Bronchial epithelial cell (primary cell): ENCODE measurements at regions not wholly inside any gene's neighbourhood (a gene's known extent, or its start where the extent isn't known, plus 50 kb on each side); places are given as distances from the start of the nearest gene placed in this dataset.

ENCODE experiments used
- DNase-seq: peaks from one replicate; pipeline ENCODE4 v3.0.0-alpha.2; 2010; ENCODE audit warnings: low read depth
- FAIRE-seq: peaks from 2 replicates; lab custom pipeline; 2011; peaks lifted over from hg19 to GRCh38; lab: Jason Lieb, UNC
- H3K27me3 ChIP-seq: 2 replicates; pipeline ENCODE4 v1.5.1; 2011; ENCODE audit warnings: low read length; ENCODE audit not compliant: control insufficient read depth, insufficient read depth
- H3K36me3 ChIP-seq: 2 replicates; pipeline ENCODE4 v1.5.1; 2011; ENCODE audit warnings: low read length; ENCODE audit not compliant: control insufficient read depth, insufficient read depth
- H3K4me3 ChIP-seq: 2 replicates; pipeline ENCODE4 v1.5.1; 2011; ENCODE audit warnings: mild to moderate bottlenecking, low read depth, low read length, control low read depth
- CTCF ChIP-seq: IDR thresholded peaks from 2 replicates; pipeline ENCODE4 v1.5.1; 2011; ENCODE audit warnings: mild to moderate bottlenecking, moderate library complexity, low read length, control low read depth, inconsistent platforms; ENCODE audit not compliant: insufficient read depth, severe bottlenecking

- Histone ChIP-seq H3K4me3 (no peak overlapping the region), H3K27me3 (peaks cover 2% of the 10 kb centered on the region), H3K36me3 (no peaks in the 10 kb centered on the region)
- FAIRE-seq (no peak), DNase-seq (no peak)
- no peak for TF ChIP-seq CTCF
These were observed 73.9 kb upstream of the RGL1 start for GRCh38 chr1:183730886-183731573.

GRCh38 chr1:183730107-183730724, 74.7 kb upstream of the RGL1 start:
- Histone ChIP-seq H3K4me3 (no peak overlapping the region), H3K36me3 (no peaks in the 10 kb centered on the region), H3K27me3 (peaks cover 2% of the 10 kb centered on the region)
- no peak for TF ChIP-seq CTCF
- FAIRE-seq (no peak), DNase-seq (no peak)

GRCh38 chr1:183726825-183727224, 73.7 kb upstream of the APOBEC4 start:
- no peak for TF ChIP-seq CTCF
- Histone ChIP-seq H3K4me3 (no peak overlapping the region), H3K27me3 (peaks cover 2% of the 10 kb centered on the region), H3K36me3 (no peaks in the 10 kb centered on the region)
- DNase-seq (no peak), FAIRE-seq (no peak)

- no peaks in the 10 kb centered on the region for H3K36me3 ChIP-seq
- no peak for DNase-seq
- no peaks in the 10 kb centered on the region for H3K27me3 ChIP-seq
- TF ChIP-seq CTCF: no peak
- no peak for FAIRE-seq
- no peak overlapping the region for H3K4me3 ChIP-seq
These were observed 71.4 kb upstream of the APOBEC4 start for GRCh38 chr1:183724350-183725042.

- FAIRE-seq: no peak
- H3K4me3 ChIP-seq: no peak overlapping the region
- H3K27me3 ChIP-seq: no peaks in the 10 kb centered on the region
- TF ChIP-seq CTCF: no peak
- H3K36me3 ChIP-seq: no peaks in the 10 kb centered on the region
- DNase-seq: no peak
These were observed 70.5 kb upstream of the APOBEC4 start for GRCh38 chr1:183723571-183723970.
